ENCODE measurements at regions not wholly inside any gene's neighbourhood (a gene's known extent, or its start where the extent isn't known, plus 50 kb on each side); places are given as distances from the start of the nearest gene placed in this dataset.

DNA sequence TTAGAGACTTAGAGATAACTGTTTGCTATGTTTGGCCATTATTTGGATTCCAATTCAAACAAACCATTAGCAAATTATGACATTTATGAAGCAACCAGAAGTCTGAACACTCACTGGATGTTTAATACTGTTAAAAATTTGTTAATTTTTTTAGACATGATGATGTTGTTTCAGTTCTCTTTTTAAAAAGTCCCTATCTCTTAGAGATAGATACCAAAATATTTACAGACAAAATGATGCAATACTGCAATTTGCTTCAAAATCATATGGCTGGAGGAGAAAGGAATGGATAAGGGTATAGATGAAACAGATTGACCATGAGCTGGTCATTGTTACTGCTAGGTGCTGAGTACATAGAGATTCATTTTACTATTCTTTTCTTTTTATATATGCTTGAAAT is 534.6 kb downstream of the BCOR start:
- Histone ChIP-seq H3K36me3 (ENCODE audit: control insufficient read depth, low read length) (no peaks in the 10 kb centered on the region), H3K27me3 (ENCODE audit: control insufficient read depth, low read length) (no peaks in the 10 kb centered on the region), H3K4me3 (ENCODE audit: low read length) (no peak overlapping the region), H3K4me1 (ENCODE audit: control insufficient read depth, low read length) (no peaks in the 10 kb centered on the region), H3F3A (ENCODE audit: control insufficient read depth, insufficient read depth) (no peaks in the 10 kb centered on the region), H3K9me3 (ENCODE audit: control insufficient read depth, insufficient read depth, low read length) (no peaks in the 10 kb centered on the region), H3K79me2 (ENCODE audit: control insufficient read depth, low read length) (no peaks in the 10 kb centered on the region), H4K20me1 (ENCODE audit: control insufficient read depth, insufficient read depth, low read depth, low read length) (no peaks in the 10 kb centered on the region), H3K9me2 (replicated peaks; ENCODE audit: control insufficient read depth, low read length) (no peaks in the 10 kb centered on the region), H3K27ac (ENCODE audit: low read depth, low read length) (no peak overlapping the region), H3K4me2 (ENCODE audit: low read length) (no peak overlapping the region)
- TF ChIP-seq, protein P1, sequence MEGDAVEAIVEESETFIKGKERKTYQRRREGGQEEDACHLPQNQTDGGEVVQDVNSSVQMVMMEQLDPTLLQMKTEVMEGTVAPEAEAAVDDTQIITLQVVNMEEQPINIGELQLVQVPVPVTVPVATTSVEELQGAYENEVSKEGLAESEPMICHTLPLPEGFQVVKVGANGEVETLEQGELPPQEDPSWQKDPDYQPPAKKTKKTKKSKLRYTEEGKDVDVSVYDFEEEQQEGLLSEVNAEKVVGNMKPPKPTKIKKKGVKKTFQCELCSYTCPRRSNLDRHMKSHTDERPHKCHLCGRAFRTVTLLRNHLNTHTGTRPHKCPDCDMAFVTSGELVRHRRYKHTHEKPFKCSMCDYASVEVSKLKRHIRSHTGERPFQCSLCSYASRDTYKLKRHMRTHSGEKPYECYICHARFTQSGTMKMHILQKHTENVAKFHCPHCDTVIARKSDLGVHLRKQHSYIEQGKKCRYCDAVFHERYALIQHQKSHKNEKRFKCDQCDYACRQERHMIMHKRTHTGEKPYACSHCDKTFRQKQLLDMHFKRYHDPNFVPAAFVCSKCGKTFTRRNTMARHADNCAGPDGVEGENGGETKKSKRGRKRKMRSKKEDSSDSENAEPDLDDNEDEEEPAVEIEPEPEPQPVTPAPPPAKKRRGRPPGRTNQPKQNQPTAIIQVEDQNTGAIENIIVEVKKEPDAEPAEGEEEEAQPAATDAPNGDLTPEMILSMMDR (IDR thresholded peaks at IDR 0.05; ENCODE audit: low read depth, low read length, poor library complexity, severe bottlenecking): no peak
- no peak for TF ChIP-seq EZH2phosphoT487 (IDR thresholded peaks at IDR 0.05; ENCODE audit: borderline replicate concordance, low read length)

DNA sequence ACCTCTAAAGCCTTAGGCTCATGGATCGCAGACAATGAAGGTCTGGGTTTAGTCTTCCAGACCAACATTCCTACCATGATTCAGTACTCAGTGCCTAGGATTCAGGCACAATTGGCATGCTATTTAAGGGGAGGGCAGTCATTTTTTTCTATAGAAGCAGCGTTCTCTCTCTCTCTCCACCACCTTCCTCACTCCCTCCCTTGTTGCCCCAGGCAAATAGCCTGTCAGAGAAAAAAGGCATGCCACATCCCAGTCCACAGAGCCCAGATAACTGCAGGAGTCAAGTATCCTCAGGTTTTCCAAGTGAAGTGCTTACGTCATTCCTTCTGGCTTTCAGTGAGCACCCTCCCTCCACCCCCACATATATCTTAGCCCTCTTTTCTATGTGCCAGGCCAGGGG is 533.0 kb downstream of the BCOR start:
- Histone ChIP-seq H4K20me1 (ENCODE audit: control insufficient read depth, insufficient read depth, low read depth, low read length) (no peaks in the 10 kb centered on the region), H3K4me2 (ENCODE audit: low read length) (no peak overlapping the region), H3K4me3 (ENCODE audit: low read length) (no peak overlapping the region), H3F3A (ENCODE audit: control insufficient read depth, insufficient read depth) (no peaks in the 10 kb centered on the region), H3K36me3 (ENCODE audit: control insufficient read depth, low read length) (no peaks in the 10 kb centered on the region), H3K27me3 (ENCODE audit: control insufficient read depth, low read length) (no peaks in the 10 kb centered on the region), H3K27ac (ENCODE audit: low read depth, low read length) (no peak overlapping the region), H3K9me3 (ENCODE audit: control insufficient read depth, insufficient read depth, low read length) (no peaks in the 10 kb centered on the region), H3K9me2 (replicated peaks; ENCODE audit: control insufficient read depth, low read length) (no peaks in the 10 kb centered on the region), H3K4me1 (ENCODE audit: control insufficient read depth, low read length) (no peaks in the 10 kb centered on the region), H3K79me2 (ENCODE audit: control insufficient read depth, low read length) (no peaks in the 10 kb centered on the region)
- TF ChIP-seq EZH2phosphoT487 (IDR thresholded peaks at IDR 0.05; ENCODE audit: borderline replicate concordance, low read length): no peak
- TF ChIP-seq, protein P1 (IDR thresholded peaks at IDR 0.05; ENCODE audit: low read depth, low read length, poor library complexity, severe bottlenecking): no peak

DNA sequence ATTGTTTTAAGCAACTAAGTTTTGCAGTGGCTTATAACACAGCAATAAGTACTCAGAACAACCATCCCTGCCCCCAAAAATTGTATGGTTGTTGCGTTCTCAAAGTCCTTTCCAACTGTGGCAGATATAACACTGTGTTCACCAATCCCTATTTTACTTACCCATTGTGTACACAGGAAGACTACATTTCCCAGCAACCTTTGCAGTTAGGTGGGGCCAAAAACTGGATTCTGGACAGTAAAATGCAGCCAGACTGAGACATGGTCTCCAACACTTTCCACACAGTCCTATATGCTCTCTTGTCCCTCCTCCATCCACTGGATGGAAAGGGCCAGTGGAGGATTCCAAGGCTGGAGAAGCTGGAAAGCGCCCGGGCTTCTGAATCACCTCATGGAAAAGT is 523.6 kb downstream of the BCOR start:
- TF ChIP-seq, protein P1 (IDR thresholded peaks at IDR 0.05; ENCODE audit: low read depth, low read length, poor library complexity, severe bottlenecking): no peak
- TF ChIP-seq EZH2phosphoT487 (IDR thresholded peaks at IDR 0.05; ENCODE audit: borderline replicate concordance, low read length): no peak
- H3K9me2 ChIP-seq (replicated peaks; ENCODE audit: control insufficient read depth, low read length): no peaks in the 10 kb centered on the region
- no peak overlapping the region for H3K27ac ChIP-seq (ENCODE audit: low read depth, low read length)
- H3F3A ChIP-seq (ENCODE audit: control insufficient read depth, insufficient read depth): no peaks in the 10 kb centered on the region
- H3K9me3 ChIP-seq (ENCODE audit: control insufficient read depth, insufficient read depth, low read length): no peaks in the 10 kb centered on the region
- H3K27me3 ChIP-seq (ENCODE audit: control insufficient read depth, low read length): no peaks in the 10 kb centered on the region
- no peaks in the 10 kb centered on the region for H3K4me1 ChIP-seq (ENCODE audit: control insufficient read depth, low read length)
- H3K36me3 ChIP-seq (ENCODE audit: control insufficient read depth, low read length): no peaks in the 10 kb centered on the region
- H4K20me1 ChIP-seq (ENCODE audit: control insufficient read depth, insufficient read depth, low read depth, low read length): no peaks in the 10 kb centered on the region
- H3K4me3 ChIP-seq (ENCODE audit: low read length): no peak overlapping the region
- H3K79me2 ChIP-seq (ENCODE audit: control insufficient read depth, low read length): no peaks in the 10 kb centered on the region
- H3K4me2 ChIP-seq (ENCODE audit: low read length): no peak overlapping the region

All from DOHH2 (cell line).